Parathyroid adenoma (tissue), 2 donors: ENCODE measurements at regions not wholly inside any gene's neighbourhood (a gene's known extent, or its start where the extent isn't known, plus 50 kb on each side); places are given as distances from the start of the nearest gene placed in this dataset.
"Not testable (repeated sequence)": the region's sequence is repeated elsewhere in the genome, so short reads cannot be mapped to it uniquely, and the experiment has no call there.

Experiments
- H2AFZ ChIP-seq: fragments of 300-600 bp; sonication (generic); one replicate; pipeline ENCODE4 v1.7.0; 2017; ENCODE audit warnings: antibody characterized with exemption, mild to moderate bottlenecking
- H3K27ac ChIP-seq: fragments of 300-600 bp; sonication (generic); one replicate; pipeline ENCODE4 v1.7.0; 2017
- H3K27me3 ChIP-seq: fragments of 300-600 bp; sonication (generic); one replicate; pipeline ENCODE4 v1.7.0; 2017; ENCODE audit warnings: low read length; ENCODE audit not compliant: control insufficient read depth, insufficient read depth
- H3K36me3 ChIP-seq: fragments of 300-600 bp; sonication (generic); one replicate; pipeline ENCODE4 v1.7.0; 2017; ENCODE audit warnings: low read length; ENCODE audit not compliant: control insufficient read depth, insufficient read depth
- H3K4me1 ChIP-seq: fragments of 300-600 bp; sonication (generic); one replicate; pipeline ENCODE4 v1.7.0; 2017; ENCODE audit warnings: control low read depth
- H3K4me2 ChIP-seq: fragments of 300-600 bp; sonication (generic); one replicate; pipeline ENCODE4 v1.7.0; 2017; ENCODE audit warnings: low read length
- H3K4me3 ChIP-seq: fragments of 300-600 bp; sonication (generic); one replicate; pipeline ENCODE4 v1.7.0; 2017; ENCODE audit warnings: low read depth, low read length
- H3K79me2 ChIP-seq: fragments of 300-600 bp; sonication (generic); one replicate; pipeline ENCODE4 v1.7.0; 2017; ENCODE audit warnings: control low read depth
- H3K9ac ChIP-seq: fragments of 300-600 bp; sonication (generic); one replicate; pipeline ENCODE4 v1.7.0; 2017; ENCODE audit warnings: mild to moderate bottlenecking
- H3K9me3 ChIP-seq: fragments of 300-600 bp; sonication (generic); one replicate; pipeline ENCODE4 v1.7.0; 2017; ENCODE audit warnings: low read length; ENCODE audit not compliant: control insufficient read depth
- TF ChIP-seq, protein P1 (sequence below): fragments of 300-600 bp; sonication (generic); IDR thresholded peaks from one replicate; pipeline ENCODE4 v1.7.0; 2017; ENCODE audit warnings: antibody characterized with exemption, mild to moderate bottlenecking
- donor health status: primary hyperparathyroidism.

DNA sequence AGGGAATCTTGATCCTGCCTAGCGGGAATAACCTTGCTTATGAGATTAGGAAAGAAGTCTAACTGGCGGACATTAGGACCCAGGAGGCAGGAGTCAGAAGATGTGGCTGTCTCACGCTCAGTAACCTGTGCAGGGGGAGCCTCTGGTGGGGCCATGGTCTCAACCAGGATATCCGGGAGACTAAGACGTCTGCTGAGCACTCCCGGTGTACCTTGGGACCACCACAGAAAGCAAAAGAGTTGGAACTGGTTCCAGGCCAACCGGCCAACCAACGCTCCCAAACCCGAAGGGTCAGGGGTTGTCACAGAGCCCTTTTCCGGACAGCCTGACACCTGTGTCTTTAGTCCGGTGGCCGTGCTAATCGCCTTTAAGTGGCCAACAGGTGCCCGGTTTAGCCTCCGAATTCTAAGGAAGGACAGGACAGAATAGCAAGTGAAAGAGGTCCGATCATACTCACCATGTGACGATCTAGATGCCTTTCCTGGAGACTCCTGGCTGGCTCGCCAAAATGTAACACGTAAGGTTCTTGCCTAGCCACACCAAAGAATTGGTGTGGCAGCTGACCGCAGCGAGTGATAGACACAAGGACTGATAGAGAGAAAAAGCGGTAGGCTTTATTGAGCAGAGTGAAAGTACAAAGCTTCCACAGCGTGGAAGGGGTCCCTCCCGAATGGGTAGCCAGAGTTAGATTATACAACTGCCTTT is 103.9 kb upstream of the DIAPH3 start:
- Histone ChIP-seq H3K27ac (no peak overlapping the region), H3K4me2 (no peak overlapping the region), H3K27me3 (no peaks in the 10 kb centered on the region), H3K4me1 (no peaks in the 10 kb centered on the region), H3K4me3 (peak overlapping the region; percentile 5), H2AFZ (no peak overlapping the region), H3K9ac (no peak overlapping the region), H3K9me3 (no peaks in the 10 kb centered on the region), H3K79me2 (no peaks in the 10 kb centered on the region), H3K36me3 (no peaks in the 10 kb centered on the region)
- TF ChIP-seq, protein P1, sequence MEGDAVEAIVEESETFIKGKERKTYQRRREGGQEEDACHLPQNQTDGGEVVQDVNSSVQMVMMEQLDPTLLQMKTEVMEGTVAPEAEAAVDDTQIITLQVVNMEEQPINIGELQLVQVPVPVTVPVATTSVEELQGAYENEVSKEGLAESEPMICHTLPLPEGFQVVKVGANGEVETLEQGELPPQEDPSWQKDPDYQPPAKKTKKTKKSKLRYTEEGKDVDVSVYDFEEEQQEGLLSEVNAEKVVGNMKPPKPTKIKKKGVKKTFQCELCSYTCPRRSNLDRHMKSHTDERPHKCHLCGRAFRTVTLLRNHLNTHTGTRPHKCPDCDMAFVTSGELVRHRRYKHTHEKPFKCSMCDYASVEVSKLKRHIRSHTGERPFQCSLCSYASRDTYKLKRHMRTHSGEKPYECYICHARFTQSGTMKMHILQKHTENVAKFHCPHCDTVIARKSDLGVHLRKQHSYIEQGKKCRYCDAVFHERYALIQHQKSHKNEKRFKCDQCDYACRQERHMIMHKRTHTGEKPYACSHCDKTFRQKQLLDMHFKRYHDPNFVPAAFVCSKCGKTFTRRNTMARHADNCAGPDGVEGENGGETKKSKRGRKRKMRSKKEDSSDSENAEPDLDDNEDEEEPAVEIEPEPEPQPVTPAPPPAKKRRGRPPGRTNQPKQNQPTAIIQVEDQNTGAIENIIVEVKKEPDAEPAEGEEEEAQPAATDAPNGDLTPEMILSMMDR, result no peak

DNA sequence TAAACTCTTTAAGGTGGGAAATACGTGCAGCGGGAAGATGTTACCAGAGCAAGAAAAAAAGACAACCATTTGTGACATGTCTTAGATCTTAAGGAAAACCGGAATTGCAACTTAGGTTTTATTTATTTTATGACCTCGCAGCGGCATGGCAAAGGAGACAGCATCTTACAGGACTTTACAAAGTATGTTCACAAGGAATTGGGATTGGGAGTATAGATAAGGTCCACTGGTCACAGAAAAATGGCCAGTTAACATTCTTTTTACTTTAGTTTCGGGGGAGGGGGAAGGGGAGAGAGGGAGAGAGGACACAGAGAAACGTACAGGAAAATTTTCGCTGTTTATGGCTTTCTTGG is 104.5 kb upstream of the DIAPH3 start:
- Histone ChIP-seq H3K9me3 (no peaks in the 10 kb centered on the region), H2AFZ (no peak overlapping the region), H3K4me2 (no peak overlapping the region), H3K79me2 (no peaks in the 10 kb centered on the region), H3K9ac (no peak overlapping the region), H3K4me3 (no peak overlapping the region), H3K27me3 (no peaks in the 10 kb centered on the region), H3K36me3 (no peaks in the 10 kb centered on the region), H3K4me1 (no peaks in the 10 kb centered on the region), H3K27ac (no peak overlapping the region)
- TF ChIP-seq, protein P1, result no peak

DNA sequence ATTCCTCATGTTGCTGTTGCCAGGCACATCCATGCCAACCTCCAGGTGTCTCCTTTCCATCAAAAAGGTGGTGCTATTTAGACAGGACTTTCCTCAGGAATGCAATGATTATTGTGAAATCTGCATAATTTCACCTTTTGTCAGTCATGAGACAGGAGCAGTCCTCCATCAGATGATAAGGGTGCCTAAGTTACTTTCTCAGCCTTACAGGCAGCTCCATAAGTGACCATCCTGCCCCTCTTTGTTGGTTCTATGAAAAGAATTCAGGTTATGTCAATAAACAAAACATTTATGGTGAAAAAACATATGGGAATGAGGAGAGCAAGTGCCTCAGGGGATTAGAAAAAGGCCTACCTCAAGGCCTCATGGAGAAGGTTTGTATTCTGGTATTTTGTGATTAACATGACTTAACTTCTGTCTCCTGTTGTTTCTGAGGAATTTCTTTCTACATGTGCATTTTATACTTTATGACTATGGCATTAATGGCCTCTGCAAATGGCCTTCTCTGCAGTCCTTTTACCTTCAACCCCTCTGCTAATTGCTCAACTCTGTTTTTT is 110.3 kb upstream of the DIAPH3 start:
- Histone ChIP-seq H3K27ac (no peak overlapping the region), H3K9me3 (no peaks in the 10 kb centered on the region), H3K4me3 (no peak overlapping the region), H3K36me3 (no peaks in the 10 kb centered on the region), H3K4me1 (no peaks in the 10 kb centered on the region), H3K9ac (no peak overlapping the region), H3K4me2 (no peak overlapping the region), H3K27me3 (no peaks in the 10 kb centered on the region), H3K79me2 (no peaks in the 10 kb centered on the region), H2AFZ (no peak overlapping the region)
- TF ChIP-seq, protein P1, result no peak

DNA sequence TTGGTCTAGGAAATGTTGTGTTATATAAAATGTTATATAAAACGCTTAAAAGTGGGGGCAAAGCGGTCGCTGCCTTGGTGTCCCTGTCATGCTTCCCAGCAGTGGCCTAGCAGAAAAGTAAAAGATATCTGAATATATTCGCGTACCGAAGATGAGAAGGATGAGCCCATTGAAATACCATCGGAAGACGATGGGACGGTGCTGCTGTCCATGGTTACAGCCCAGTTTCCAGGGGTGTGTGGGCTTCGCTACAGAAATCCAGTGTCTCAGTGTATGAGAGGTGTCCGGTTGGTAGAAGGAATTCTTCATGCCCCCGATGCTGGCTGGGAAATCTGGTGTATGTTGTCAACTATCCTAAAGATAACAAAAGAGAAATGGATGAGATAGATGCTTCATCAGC is 110.9 kb upstream of the DIAPH3 start:
- Histone ChIP-seq H3K27me3 (no peaks in the 10 kb centered on the region), H3K4me3 (no peak overlapping the region), H3K4me2 (no peak overlapping the region), H3K9ac (no peak overlapping the region), H2AFZ (no peak overlapping the region), H3K27ac (no peak overlapping the region), H3K4me1 (no peaks in the 10 kb centered on the region), H3K36me3 (no peaks in the 10 kb centered on the region), H3K9me3 (no peaks in the 10 kb centered on the region), H3K79me2 (no peaks in the 10 kb centered on the region)
- TF ChIP-seq, protein P1, result no peak

DNA sequence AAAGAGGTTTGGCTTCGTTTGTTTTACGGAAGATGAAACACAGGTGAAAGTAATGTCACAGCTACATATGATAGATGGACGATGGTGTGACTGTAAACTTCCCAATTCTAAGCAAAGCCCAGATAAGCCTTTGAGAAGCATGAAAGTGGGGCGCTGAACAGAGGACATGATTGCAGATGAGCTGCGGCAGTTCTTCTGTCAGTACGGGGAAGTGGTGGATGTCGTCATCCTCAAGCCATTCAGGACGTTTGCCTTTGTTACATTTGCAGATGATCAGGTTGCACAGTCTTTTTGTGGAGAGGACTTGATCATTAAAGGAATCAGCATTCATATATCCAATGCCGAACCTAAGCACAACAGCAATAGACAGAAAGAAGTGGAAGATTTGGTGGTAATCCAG is 111.5 kb upstream of the DIAPH3 start:
- Histone ChIP-seq H3K27ac (no peak overlapping the region), H3K79me2 (no peaks in the 10 kb centered on the region), H3K4me2 (no peak overlapping the region), H2AFZ (no peak overlapping the region), H3K9me3 (no peaks in the 10 kb centered on the region), H3K4me1 (no peaks in the 10 kb centered on the region), H3K27me3 (no peaks in the 10 kb centered on the region), H3K9ac (no peak overlapping the region), H3K4me3 (no peak overlapping the region), H3K36me3 (no peaks in the 10 kb centered on the region)
- TF ChIP-seq, protein P1, result no peak

DNA sequence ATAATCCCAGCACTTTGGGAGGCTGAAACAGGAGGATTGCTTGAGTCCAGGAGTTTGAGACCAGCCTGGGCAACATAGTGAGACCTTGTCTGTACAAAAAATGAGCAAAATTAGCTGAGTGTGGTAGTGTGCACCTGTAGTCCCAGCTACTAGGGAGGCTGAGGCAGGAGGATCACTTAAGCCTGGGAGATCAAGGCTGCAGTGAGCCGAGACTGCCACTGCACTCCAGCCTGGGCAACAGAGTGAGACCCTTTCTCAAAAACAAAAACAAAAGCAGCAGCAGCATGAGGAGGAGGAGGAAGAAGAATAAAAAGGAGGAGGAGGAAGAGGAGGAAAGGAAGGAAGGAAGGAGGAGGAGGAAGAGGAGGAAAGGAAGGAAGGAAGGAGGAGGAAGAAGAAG is 116.5 kb upstream of the TDRD3 start:
- H3K27me3 ChIP-seq, H3K4me2 ChIP-seq, H3K4me1 ChIP-seq, H3K79me2 ChIP-seq, H3K36me3 ChIP-seq, H3K27ac ChIP-seq, H3K4me3 ChIP-seq, H3K9me3 ChIP-seq, H3K9ac ChIP-seq, H2AFZ ChIP-seq: not testable (repeated sequence)
